IMR-90 (cell line): ENCODE measurements at regions not wholly inside any gene's neighbourhood (a gene's known extent, or its start where the extent isn't known, plus 50 kb on each side); places are given as distances from the start of the nearest gene placed in this dataset.

Source experiments
- ATAC-seq: fragments of 200-7000 bp; cut with Tn5 transposase; 2 replicates; pipeline ENCODE4 v1.9.1; 2020; ENCODE audit warnings: low read depth, mild to moderate bottlenecking, moderate library complexity
- BruUV-seq: library from RNA; stranded (reverse); fragments of 400-500 nt; replicated peaks from 2 replicates; lab custom pipeline; 2021; lab: Mats Ljungman, UMichigan
- CTCF ChIA-PET: fragments of 300-600 bp; formaldehyde crosslinking; extraction: SDS; loops from one replicate; lab custom pipeline; 2021; ENCODE audit warnings: antibody characterized with exemption; lab: Yijun Ruan, JAX
- POLR2A ChIA-PET: fragments of 300-600 bp; sonication (Branson Sonifier 250); formaldehyde crosslinking; loops from one replicate; lab custom pipeline; 2022; ENCODE audit warnings: antibody characterized with exemption; ENCODE audit not compliant: unreplicated experiment; lab: Charles Lee
- DNase-seq: peaks from one replicate; pipeline ENCODE4 v3.0.0; 2013
- H2AFZ ChIP-seq: replicated peaks from 2 replicates; pipeline ENCODE3; 2013; ENCODE audit warnings: low read length, mild to moderate bottlenecking; ENCODE audit not compliant: poor library complexity
- H2AK5ac ChIP-seq: 2 replicates; pipeline ENCODE4 v1.6.1; 2013; ENCODE audit warnings: low read depth, low read length, inconsistent platforms
- H2AK9ac ChIP-seq: replicated peaks from 2 replicates; pipeline ENCODE3; 2013; ENCODE audit warnings: mild to moderate bottlenecking, low read depth, low read length, moderate library complexity; ENCODE audit not compliant: poor library complexity
- H2BK120ac ChIP-seq: 2 replicates; pipeline ENCODE4 v1.6.1; 2013; ENCODE audit warnings: low read depth, low read length, inconsistent platforms
- H2BK15ac ChIP-seq: 3 replicates; pipeline ENCODE4 v1.6.1; 2013; ENCODE audit warnings: low read depth, low read length, inconsistent platforms
- H2BK20ac ChIP-seq: 2 replicates; pipeline ENCODE4 v1.6.1; 2013; ENCODE audit warnings: low read depth, mild to moderate bottlenecking, inconsistent platforms, low read length, moderate library complexity
- H2BK5ac ChIP-seq: 2 replicates; pipeline ENCODE4 v1.6.1; 2013; ENCODE audit warnings: mild to moderate bottlenecking, low read depth, low read length, inconsistent platforms; ENCODE audit not compliant: poor library complexity, severe bottlenecking
- H3K14ac ChIP-seq: replicated peaks from 2 replicates; pipeline ENCODE4 v1.6.1; 2013; ENCODE audit warnings: low read depth, low read length, inconsistent platforms
- H3K18ac ChIP-seq: 2 replicates; pipeline ENCODE4 v1.6.1; 2013; ENCODE audit warnings: low read depth, low read length, control low read depth
- H3K23ac ChIP-seq: 2 replicates; pipeline ENCODE4 v1.6.1; 2013; ENCODE audit warnings: low read depth, low read length, inconsistent platforms
- H3K27ac ChIP-seq: 2 replicates; pipeline ENCODE4 v1.5.1; 2013; ENCODE audit warnings: mild to moderate bottlenecking, control low read depth, low read length; ENCODE audit not compliant: insufficient read depth
- H3K27me3 ChIP-seq: 2 replicates; pipeline ENCODE4 v1.6.1; 2013; ENCODE audit warnings: low read length; ENCODE audit not compliant: control insufficient read depth, insufficient read depth
- H3K36me3 ChIP-seq: 2 replicates; pipeline ENCODE4 v1.6.1; 2013; ENCODE audit warnings: low read length, mixed read lengths; ENCODE audit not compliant: control insufficient read depth, insufficient read depth
- H3K4ac ChIP-seq: 2 replicates; pipeline ENCODE4 v1.6.1; 2013; ENCODE audit warnings: low read depth, low read length, inconsistent platforms
- H3K4me1 ChIP-seq: 2 replicates; pipeline ENCODE4 v1.6.1; 2013; ENCODE audit warnings: low read length, mixed read lengths; ENCODE audit not compliant: control insufficient read depth, insufficient read depth
- H3K4me2 ChIP-seq: 2 replicates; pipeline ENCODE4 v1.6.1; 2013; ENCODE audit warnings: low read depth, mild to moderate bottlenecking, control low read depth, low read length, moderate library complexity
- H3K4me3 ChIP-seq: 2 replicates; pipeline ENCODE4 v1.5.1; 2013; ENCODE audit warnings: low read depth, mild to moderate bottlenecking, control low read depth, low read length, moderate library complexity; ENCODE audit not compliant: insufficient read depth
- H3K56ac ChIP-seq: 2 replicates; pipeline ENCODE4 v1.6.1; 2013; ENCODE audit warnings: low read length, inconsistent platforms; ENCODE audit not compliant: insufficient read depth; ENCODE audit errors: extremely low read depth
- H3K79me1 ChIP-seq, 2 experiments: 2 replicates each; pipeline ENCODE4 v1.6.1; 2013; ENCODE audit warnings: low read length in 2 of 2, inconsistent platforms in 1 of 2, low read depth in 1 of 2
- H3K9ac ChIP-seq: 2 replicates; pipeline ENCODE4 v1.6.1; 2013; ENCODE audit warnings: low read depth, low read length, control low read depth
- H3K9me1 ChIP-seq: 2 replicates; pipeline ENCODE4 v1.6.1; 2013; ENCODE audit warnings: low read length, inconsistent platforms; ENCODE audit not compliant: insufficient read depth
- H3K9me3 ChIP-seq: 2 replicates; pipeline ENCODE4 v1.6.1; 2013; ENCODE audit warnings: low read length; ENCODE audit not compliant: control insufficient read depth, insufficient read depth
- H4K20me1 ChIP-seq: 2 replicates; pipeline ENCODE4 v1.6.1; 2013; ENCODE audit warnings: low read length, inconsistent platforms; ENCODE audit not compliant: insufficient read depth
- H4K5ac ChIP-seq: 2 replicates; pipeline ENCODE4 v1.6.1; 2013; ENCODE audit warnings: mild to moderate bottlenecking, low read depth, low read length, control low read depth
- H4K8ac ChIP-seq, 2 experiments: 2 replicates each; pipeline ENCODE4 v1.6.1; 2013; ENCODE audit warnings: low read depth in 2 of 2, low read length in 2 of 2, control low read depth in 1 of 2, inconsistent platforms in 1 of 2
- H4K91ac ChIP-seq: 2 replicates; pipeline ENCODE4 v1.6.1; 2013; ENCODE audit warnings: low read depth, low read length, inconsistent platforms; ENCODE audit not compliant: insufficient read depth
- BHLHE40 ChIP-seq: fragments of 150-350 bp; IDR thresholded peaks from 2 replicates; pipeline ENCODE4 v1.6.1; 2016; ENCODE audit warnings: mild to moderate bottlenecking, low read depth, low read length
- CHD1 ChIP-seq: IDR thresholded peaks from 2 replicates; pipeline ENCODE4 v1.6.1; 2012; ENCODE audit warnings: low read depth, low read length, improper control_type of control experiment
- FOS ChIP-seq: fragments of 150-350 bp; IDR thresholded peaks from 2 replicates; pipeline ENCODE4 v1.6.1; 2016; ENCODE audit warnings: low read depth, low read length
- MAZ ChIP-seq: IDR thresholded peaks from 2 replicates; pipeline ENCODE4 v1.6.1; 2012; ENCODE audit warnings: low read depth, mild to moderate bottlenecking, low read length, improper control_type of control experiment, moderate library complexity, borderline replicate concordance
- MXI1 ChIP-seq: IDR thresholded peaks from 2 replicates; pipeline ENCODE4 v1.6.1; 2012; ENCODE audit warnings: low read depth, mild to moderate bottlenecking, low read length, moderate library complexity, borderline replicate concordance
- NFE2L2 ChIP-seq: fragments of 150-350 bp; IDR thresholded peaks from 2 replicates; pipeline ENCODE4 v1.6.1; 2016; ENCODE audit warnings: low read depth, mild to moderate bottlenecking, low read length
- POLR2A ChIP-seq: IDR thresholded peaks from 2 replicates; pipeline ENCODE4 v1.6.1; 2012; ENCODE audit warnings: mild to moderate bottlenecking, low read depth, low read length
- RCOR1 ChIP-seq: IDR thresholded peaks from 2 replicates; pipeline ENCODE4 v1.6.1; 2012; ENCODE audit warnings: mild to moderate bottlenecking, low read length, improper control_type of control experiment; ENCODE audit not compliant: insufficient replicate concordance
- RFX5 ChIP-seq: IDR thresholded peaks from 2 replicates; pipeline ENCODE4 v1.8.0; 2012; ENCODE audit warnings: low read depth, mild to moderate bottlenecking, low read length, moderate library complexity
- WGBS, 2 experiments: methylation state at CpG; one replicate each; pipeline versions ENCODE4 v1.1.5 to v1.1.7; 2013; ENCODE audit warnings: missing lambda C conversion rate in 2 of 2; ENCODE audit not compliant: insufficient read length in 1 of 2; ENCODE audit errors: extremely low coverage in 2 of 2; 5-methylcytosine and 5-hydroxymethylcytosine counted together
- dilution Hi-C: fragments of 300-500 bp; cut with HindIII; formaldehyde crosslinking; loops from one replicate; pipeline ENCODE4 v1.14.3; 2018; ENCODE audit warnings: low sequenced_read_pairs; ENCODE audit not compliant: unreplicated experiment
- in situ Hi-C: fragments of 300-500 bp; cut with MboI; formaldehyde crosslinking; loops from 3 replicates; pipeline ENCODE4 v1.14.3; 2019; ENCODE audit warnings: low sequenced_read_pairs, inconsistent platforms, mixed read lengths
- intact Hi-C: fragments of 100-400 bp; cut with micrococcal nuclease; formaldehyde crosslinking; loops from 2 replicates; pipeline ENCODE4 v1.10.0; 2022
- TF ChIP-seq, protein P1 (sequence below): conservative IDR thresholded peaks from 2 replicates; pipeline ENCODE4 v1.5.1; 2012; ENCODE audit warnings: mild to moderate bottlenecking, low read depth, low read length, improper control_type of control experiment
- TF ChIP-seq, protein P2 (sequence below): fragments of 150-350 bp; IDR thresholded peaks from 2 replicates; pipeline ENCODE4 v1.6.1; 2017; ENCODE audit warnings: mild to moderate bottlenecking, antibody characterized with exemption, low read length, low read depth

DNA sequence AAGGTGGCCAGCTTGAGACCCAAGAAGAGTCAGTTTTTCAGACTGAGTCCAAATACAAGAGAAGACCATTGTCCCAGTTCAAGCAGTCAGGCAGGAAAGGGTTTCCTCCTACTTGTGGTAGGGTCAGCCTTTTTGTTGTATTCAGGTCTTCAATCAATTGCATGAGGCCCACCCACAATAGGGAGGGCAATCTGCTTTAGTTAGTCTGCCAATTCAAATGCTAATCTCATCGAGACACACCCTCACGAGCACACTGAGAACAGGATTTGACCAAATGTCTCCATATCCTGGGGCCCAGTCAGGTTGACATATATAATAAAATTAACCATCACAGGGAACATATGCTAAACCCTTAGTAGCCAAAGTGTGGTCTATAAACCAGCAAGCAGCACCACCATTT, 75.3 kb upstream of the FRMPD3 start:
- Histone ChIP-seq H3K27ac (no peak overlapping the region), H2AFZ (no peak overlapping the region), H3K56ac (no peak overlapping the region), H3K9me3 (no peaks in the 10 kb centered on the region), H3K9me1 (no peaks in the 10 kb centered on the region), H2BK5ac (no peak overlapping the region), H3K4me2 (no peak overlapping the region), H3K18ac (no peak overlapping the region), H3K23ac (no peak overlapping the region), H2BK15ac (no peak overlapping the region), H2AK5ac (no peak overlapping the region), H3K36me3 (no peaks in the 10 kb centered on the region), H3K4me1 (no peaks in the 10 kb centered on the region), H3K27me3 (peaks cover 1% of the 10 kb centered on the region; the same call in 1 of the 2 replicates), H4K8ac (no peak overlapping the region), H2BK120ac (no peak overlapping the region), H3K9ac (no peak overlapping the region), H3K4me3 (no peak overlapping the region), H2AK9ac (no peak overlapping the region), H4K20me1 (no peaks in the 10 kb centered on the region), H3K4ac (no peak overlapping the region), H2BK20ac (no peak overlapping the region), H3K14ac (no peak overlapping the region), H4K5ac (no peak overlapping the region), H3K79me1 (no peaks in the 10 kb centered on the region), H4K91ac (no peak overlapping the region)
- WGBS, 2 experiments, result no CpG with 5 or more reads among the region's 2 CpGs
- intact Hi-C loops, result no loop called here
- no TSS peak for BruUV-seq
- in situ Hi-C loops, result no loop called here
- dilution Hi-C loops, result no loop called here
- DNase-seq, result no peak
- CTCF ChIA-PET, result no interaction called here
- POLR2A ChIA-PET, result no interaction called here
- no peak for TF ChIP-seq BHLHE40
- no peak for TF ChIP-seq POLR2A
- TF ChIP-seq, protein P1, sequence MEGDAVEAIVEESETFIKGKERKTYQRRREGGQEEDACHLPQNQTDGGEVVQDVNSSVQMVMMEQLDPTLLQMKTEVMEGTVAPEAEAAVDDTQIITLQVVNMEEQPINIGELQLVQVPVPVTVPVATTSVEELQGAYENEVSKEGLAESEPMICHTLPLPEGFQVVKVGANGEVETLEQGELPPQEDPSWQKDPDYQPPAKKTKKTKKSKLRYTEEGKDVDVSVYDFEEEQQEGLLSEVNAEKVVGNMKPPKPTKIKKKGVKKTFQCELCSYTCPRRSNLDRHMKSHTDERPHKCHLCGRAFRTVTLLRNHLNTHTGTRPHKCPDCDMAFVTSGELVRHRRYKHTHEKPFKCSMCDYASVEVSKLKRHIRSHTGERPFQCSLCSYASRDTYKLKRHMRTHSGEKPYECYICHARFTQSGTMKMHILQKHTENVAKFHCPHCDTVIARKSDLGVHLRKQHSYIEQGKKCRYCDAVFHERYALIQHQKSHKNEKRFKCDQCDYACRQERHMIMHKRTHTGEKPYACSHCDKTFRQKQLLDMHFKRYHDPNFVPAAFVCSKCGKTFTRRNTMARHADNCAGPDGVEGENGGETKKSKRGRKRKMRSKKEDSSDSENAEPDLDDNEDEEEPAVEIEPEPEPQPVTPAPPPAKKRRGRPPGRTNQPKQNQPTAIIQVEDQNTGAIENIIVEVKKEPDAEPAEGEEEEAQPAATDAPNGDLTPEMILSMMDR, result no peak
- no peak for TF ChIP-seq NFE2L2
- TF ChIP-seq MXI1, result no peak
- TF ChIP-seq FOS, result no peak
- TF ChIP-seq, protein P2, sequence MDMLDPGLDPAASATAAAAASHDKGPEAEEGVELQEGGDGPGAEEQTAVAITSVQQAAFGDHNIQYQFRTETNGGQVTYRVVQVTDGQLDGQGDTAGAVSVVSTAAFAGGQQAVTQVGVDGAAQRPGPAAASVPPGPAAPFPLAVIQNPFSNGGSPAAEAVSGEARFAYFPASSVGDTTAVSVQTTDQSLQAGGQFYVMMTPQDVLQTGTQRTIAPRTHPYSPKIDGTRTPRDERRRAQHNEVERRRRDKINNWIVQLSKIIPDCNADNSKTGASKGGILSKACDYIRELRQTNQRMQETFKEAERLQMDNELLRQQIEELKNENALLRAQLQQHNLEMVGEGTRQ, result no peak
- TF ChIP-seq CHD1, result no peak
- TF ChIP-seq RCOR1, result no peak
- no peak for TF ChIP-seq MAZ
- no peak for TF ChIP-seq RFX5
- no peak for ATAC-seq
